COLO829 (cell line): ENCODE measurements at regions not wholly inside any gene's neighbourhood (a gene's known extent, or its start where the extent isn't known, plus 50 kb on each side); places are given as distances from the start of the nearest gene placed in this dataset.

ENCODE experiments used
- DNase-seq: peaks from one replicate; pipeline ENCODE4 v3.0.0; 2012; ENCODE audit warnings: low spot score

DNA sequence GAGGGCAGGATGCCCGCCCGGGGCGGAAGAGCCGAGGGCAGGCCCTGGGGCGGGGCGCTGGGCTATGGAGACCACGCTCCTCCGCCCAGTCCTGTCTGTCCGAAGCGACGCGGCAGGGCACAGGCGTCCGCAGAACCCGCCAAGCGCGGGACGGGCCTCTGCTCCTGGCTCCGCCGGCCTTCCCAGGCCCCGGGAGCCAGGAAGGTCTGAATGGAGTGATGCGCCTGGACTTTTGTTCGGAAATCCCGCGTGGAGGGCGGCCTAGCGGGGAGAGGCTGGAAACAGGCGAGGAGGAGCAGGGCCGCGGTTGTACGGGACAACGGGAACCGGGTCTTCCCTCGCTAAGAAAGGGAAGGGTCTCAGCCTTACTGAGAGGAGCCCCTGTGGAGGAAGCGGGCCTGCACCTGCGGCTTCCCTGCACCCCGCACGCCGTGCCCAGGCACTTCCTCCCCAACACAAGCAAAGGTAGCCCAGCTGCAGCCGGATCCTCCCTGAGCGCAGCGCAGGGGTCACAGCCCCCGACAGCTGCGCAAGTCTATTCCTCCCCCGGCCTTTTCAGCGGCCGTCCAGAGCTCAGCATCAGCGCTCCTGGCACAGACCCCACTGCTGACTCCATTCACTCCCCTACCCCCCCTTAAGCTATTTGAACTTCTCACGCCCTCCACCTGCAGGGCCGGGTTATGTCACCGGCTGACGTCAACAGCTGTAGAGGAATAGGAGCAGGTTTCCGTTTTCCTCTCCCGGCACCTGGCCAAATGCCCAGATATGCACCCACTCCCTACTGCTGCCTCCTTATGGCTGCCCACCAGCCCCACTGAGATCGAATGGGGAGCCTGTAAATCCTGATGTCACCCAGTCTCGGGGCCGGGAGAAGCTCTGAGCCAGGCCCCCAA is 143.2 kb upstream of the RET start:
- DNase-seq: no peak

- no peak for DNase-seq
Observed at GRCh38 chr10:42934351-42934811, 142.5 kb upstream of the RET start.

DNA sequence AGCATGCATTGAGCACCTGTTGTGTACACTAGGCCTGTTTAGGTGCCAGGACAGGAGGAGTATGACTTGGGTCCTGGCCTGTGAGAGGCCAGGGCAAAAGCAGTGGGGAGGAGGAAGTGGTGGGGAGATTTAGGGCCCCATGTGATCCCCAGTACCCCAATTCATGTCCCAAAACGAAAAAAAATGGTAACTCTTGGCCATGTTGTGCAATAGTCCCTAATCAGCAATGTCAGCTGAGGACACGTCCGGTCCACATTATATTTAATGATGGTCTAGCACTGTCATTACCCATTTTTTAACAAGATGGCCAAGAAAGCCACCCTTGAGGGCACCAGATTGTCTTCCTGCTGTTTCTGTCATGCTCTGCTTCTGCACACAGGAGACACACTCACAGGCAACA is 142.0 kb upstream of the RET start:
- no peak for DNase-seq

DNA sequence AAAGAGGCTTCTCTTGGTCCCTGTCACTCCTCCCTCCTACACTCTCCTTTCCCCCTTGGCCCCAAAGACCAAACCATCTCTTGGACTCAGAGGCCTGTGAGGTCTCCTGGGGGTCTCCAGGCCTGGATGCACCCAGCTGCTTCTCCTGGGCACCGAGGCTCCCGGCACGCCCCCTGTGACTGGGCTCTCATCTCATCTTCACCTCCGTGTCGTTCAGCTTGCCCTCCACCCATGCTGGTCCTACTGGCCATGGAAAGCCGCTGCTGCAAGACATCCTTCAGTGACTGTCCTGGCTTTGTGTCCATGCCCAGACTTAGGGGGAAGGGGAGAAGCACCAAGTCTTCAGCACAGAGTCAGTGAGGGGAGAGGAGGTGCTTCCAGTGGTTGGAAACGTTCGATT is 141.4 kb upstream of the RET start:
- DNase-seq: no peak

DNA sequence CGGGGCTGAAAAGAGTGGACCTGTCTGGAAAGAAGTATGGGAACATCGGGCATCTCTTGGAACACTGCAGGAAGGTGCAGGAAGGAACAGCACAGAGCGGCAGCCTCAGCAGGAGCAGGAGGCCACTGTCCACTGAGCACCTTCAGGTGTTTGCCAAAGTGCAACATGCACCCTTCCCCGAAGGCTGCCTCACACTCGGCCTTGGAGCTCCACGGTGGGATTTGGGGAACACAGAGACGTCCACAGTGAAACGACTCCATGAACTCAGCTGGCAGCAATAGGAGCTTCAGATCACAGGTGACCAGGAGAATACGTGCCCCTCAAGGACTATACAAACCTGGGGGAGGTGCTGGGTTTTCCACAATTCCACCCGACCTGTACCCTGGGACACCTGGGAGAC is 140.3 kb upstream of the RET start:
- no peak for DNase-seq

- no peak for DNase-seq
Observed at GRCh38 chr10:42937048-42937447, 139.8 kb upstream of the RET start.

DNA sequence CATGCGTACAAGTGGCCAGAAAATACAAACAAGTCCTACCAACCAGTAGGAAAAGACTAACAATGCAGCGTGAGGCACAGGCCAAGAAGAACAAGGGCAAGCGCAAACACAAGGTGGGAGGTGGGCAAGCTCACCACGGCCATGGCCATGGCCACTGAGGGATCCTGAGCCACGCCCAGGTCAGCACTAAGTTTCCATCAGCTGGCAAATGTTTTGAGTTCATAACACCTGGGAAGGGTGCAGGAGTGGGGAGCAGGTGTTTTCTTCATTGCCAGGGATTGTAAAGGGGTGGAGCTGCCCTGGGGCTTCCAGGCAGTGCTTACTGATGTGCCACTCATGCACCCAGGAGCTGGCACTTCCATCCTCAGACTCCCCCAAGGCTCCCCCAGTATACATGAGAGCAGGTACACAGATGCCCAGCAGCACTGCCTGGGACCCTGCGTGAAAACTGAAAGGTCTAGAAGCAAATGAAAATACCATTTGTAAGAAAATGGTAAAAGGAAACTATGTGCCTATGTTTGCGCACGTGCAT is 139.2 kb upstream of the RET start:
- DNase-seq: no peak

- DNase-seq: no peak
Observed at GRCh38 chr10:42938351-42938750, 138.5 kb upstream of the RET start.

GRCh38 chr10:42939237-42939636 is 137.6 kb upstream of the RET start:
- no peak for DNase-seq

GRCh38 chr10:42939685-42940366 is 137.0 kb upstream of the RET start:
- no peak for DNase-seq

- DNase-seq: no peak
Observed at GRCh38 chr10:42940487-42941294, 136.2 kb upstream of the RET start.

DNA sequence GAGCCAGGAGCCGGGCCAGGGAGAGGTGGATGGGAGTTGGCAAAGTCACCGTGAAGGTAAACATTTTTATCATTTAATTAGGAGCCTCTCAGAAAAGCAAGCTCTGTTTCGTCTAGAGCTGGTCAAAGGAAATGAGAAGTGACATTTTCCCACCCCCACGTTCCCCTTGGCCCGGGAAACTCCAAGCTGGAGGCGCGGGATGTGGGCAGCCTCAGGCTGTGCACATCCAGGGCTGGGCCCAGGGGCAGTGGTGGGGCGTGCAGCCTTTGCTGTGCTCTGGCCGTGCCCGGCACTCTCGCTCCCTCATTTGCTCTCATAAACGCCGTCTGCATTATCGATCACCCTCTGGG is 135.6 kb upstream of the RET start:
- no peak for DNase-seq

DNA sequence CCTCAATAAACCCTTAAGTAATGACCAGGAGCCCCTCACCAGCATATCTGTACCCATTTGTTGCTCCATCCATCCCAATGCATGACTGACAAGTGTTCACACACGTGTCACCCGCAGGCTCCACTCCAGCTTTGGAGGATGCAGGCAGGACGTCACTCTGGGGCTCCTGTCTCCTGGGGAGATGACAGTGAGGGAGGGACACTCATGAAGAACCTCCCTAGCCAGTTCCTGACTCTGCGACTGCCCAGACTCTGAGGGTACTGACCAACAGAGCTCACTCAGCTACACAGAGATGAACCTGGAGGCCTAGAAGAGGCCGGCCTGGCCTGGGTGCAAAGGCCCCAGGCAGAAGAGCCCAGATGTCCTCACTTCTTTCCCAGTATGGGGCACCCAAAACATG is 135.1 kb upstream of the RET start:
- DNase-seq: no peak

- DNase-seq: no peak
Observed at GRCh38 chr10:42942279-42942950, 134.5 kb upstream of the RET start.

- DNase-seq: no peak
Observed at GRCh38 chr10:42943025-42943818, 133.6 kb upstream of the RET start.

DNA sequence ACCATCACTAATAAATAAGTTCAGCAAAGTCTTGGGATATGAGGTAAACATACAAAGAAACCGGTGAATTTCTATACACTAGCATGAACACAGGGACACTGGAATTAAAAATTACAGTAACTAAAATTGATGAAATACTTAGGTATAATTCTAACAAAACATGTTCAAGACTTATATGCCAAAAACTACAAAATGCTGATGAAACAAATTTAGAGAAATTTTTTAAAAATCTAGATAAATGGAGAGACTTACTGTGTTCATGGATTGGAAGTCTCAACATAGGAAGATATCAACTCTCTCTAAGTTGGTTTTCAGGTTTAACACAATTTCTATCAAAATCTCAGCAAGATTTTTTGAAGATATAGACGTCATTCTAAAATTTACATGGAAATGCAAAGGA is 128.8 kb upstream of the RET start:
- no peak for DNase-seq

- no peak for DNase-seq
Observed at GRCh38 chr10:42949287-42949686, 127.6 kb upstream of the RET start.

GRCh38 chr10:42950606-42951485 is 126.0 kb upstream of the RET start:
- DNase-seq: no peak

DNA sequence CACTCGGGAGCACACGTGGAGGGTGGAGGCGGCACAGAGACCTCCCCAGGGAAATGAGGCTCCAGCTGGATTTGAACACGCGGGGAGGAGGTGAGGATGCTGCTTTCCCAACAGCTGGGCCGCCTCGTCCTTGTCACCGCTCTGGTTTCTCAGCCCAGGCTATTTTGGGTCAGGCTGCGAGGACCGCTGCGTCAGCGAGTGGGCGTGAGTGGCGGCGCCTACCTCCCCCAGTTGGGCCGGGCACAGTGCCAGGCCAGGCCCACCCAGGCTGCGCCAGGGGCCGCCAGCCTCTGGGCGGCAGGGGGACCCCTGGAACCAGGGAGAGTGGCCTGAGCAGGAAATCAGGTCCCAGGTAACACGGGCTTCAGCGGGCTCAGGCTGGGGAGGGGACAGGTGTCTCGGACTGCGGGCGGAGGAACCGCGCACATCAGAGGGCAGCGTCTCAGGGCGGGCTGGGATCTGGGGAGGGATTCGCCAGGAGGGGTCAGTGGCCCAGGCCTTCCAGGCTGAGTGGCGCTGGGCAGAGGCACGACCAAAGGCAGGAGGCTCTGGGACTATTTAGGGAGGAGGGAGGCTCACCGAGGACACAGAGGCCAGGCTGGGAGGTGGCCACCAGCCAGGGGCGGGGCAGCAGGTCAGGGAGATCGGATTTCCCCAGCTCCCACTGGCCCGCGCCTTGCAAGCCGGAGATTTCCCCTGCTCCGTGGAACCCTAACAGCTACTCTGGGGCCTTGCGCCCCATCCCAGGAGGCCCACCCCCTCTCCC is 125.2 kb upstream of the RET start:
- DNase-seq: no peak
